ENCODE measurements at regions not wholly inside any gene's neighbourhood (a gene's known extent, or its start where the extent isn't known, plus 50 kb on each side); places are given as distances from the start of the nearest gene placed in this dataset.

- TF ChIP-seq CTCF (IDR thresholded peaks at IDR 0.05): no peak
- no peak for TF ChIP-seq POLR2A (IDR thresholded peaks at IDR 0.05)
Measured at GRCh38 chr6:112501705-112502104, 154.6 kb downstream of the RFPL4B start.
